Gastrocnemius medialis (tissue), 4 donors: ENCODE measurements at regions not wholly inside any gene's neighbourhood (a gene's known extent, or its start where the extent isn't known, plus 50 kb on each side); places are given as distances from the start of the nearest gene placed in this dataset.

Experiments used
- ATAC-seq, 2 donors: fragments of 150-250 bp; one replicate each; pipeline ENCODE4 v1.9.1; 2016
- DNase-seq, 2 donors: peaks; one replicate each; pipeline ENCODE4 v3.0.0-alpha.2; 2019
- H3K27ac ChIP-seq, 4 donors: fragments of 200-600 bp; sonication (generic); 1 replicate in 1 of 4; 2 replicates in 3 of 4; pipeline ENCODE4 v1.5.1; 2016 to 2018; ENCODE audit warnings: mild to moderate bottlenecking in 2 of 4, moderate library complexity in 1 of 4
- H3K27me3 ChIP-seq, 3 donors: fragments of 200-600 bp; sonication (generic) in 2 of 3; 1 replicate in 1 of 3; 2 replicates in 2 of 3; pipeline versions ENCODE4 v1.5.1 to v1.6.0; 2016 to 2019; ENCODE audit warnings: mild to moderate bottlenecking in 1 of 3, moderate library complexity in 1 of 3
- H3K36me3 ChIP-seq, 2 donors: fragments of 200-600 bp; sonication (generic) in 1 of 2; one replicate each; pipeline ENCODE4 v1.5.1; 2017 to 2018
- H3K4me1 ChIP-seq, 2 donors: fragments of 200-600 bp; sonication (generic) in 1 of 2; one replicate each; pipeline ENCODE4 v1.5.1; 2016 to 2017; ENCODE audit warnings: mild to moderate bottlenecking in 2 of 2
- H3K4me3 ChIP-seq, 4 donors: fragments of 200-600 bp; sonication (generic) in 3 of 4; 1 replicate in 1 of 4; 2 replicates in 3 of 4; pipeline ENCODE4 v1.5.1; 2016 to 2019; ENCODE audit warnings: mild to moderate bottlenecking in 2 of 4
- H3K9me3 ChIP-seq, 3 donors: fragments of 200-600 bp; sonication (generic) in 2 of 3; 1 replicate in 1 of 3; 2 replicates in 2 of 3; pipeline ENCODE4 v1.5.1; 2016 to 2019
- CTCF ChIP-seq, 5 experiments: fragments of 450-650 bp in 3 of 5; fragments of 200-600 bp in 2 of 5; sonication (generic) in 2 of 5; IDR thresholded peaks in 4 of 5; conservative IDR thresholded peaks in 1 of 5; 1 replicate in 4 of 5; 2 replicates in 1 of 5; pipeline ENCODE4 v1.5.1; 2016 to 2019; ENCODE audit warnings: antibody characterized with exemption in 5 of 5, mild to moderate bottlenecking in 3 of 5, moderate library complexity in 3 of 5
- POLR2A ChIP-seq, 2 donors: fragments of 450-650 bp; IDR thresholded peaks; one replicate each; pipeline ENCODE4 v1.6.1; 2017; ENCODE audit warnings: antibody characterized with exemption in 2 of 2, mild to moderate bottlenecking in 2 of 2, moderate library complexity in 2 of 2
- in situ Hi-C, 4 donors: fragments of 200-750 bp; cut with MboI; loops; one replicate each; pipeline versions ENCODE4 v1.15.0 to v1.8.0; 2017; ENCODE audit warnings: low sequenced_read_pairs in 4 of 4
- intact Hi-C: fragments of 100-400 bp; cut with DNase I; formaldehyde crosslinking; loops from one replicate; pipeline ENCODE4 v1.15.1; 2023; ENCODE audit warnings: low total_unique reads

- in situ Hi-C loops, result no loop called here
- no peak for ATAC-seq
- Histone ChIP-seq H3K4me1 (no peaks in the 10 kb centered on the region), H3K4me3 (no peak overlapping the region), H3K27ac (no peak overlapping the region), H3K36me3 (no peaks in the 10 kb centered on the region), H3K27me3 (no peaks in the 10 kb centered on the region), H3K9me3 (no peaks in the 10 kb centered on the region)
- intact Hi-C loops, result no loop called here
- no peak for TF ChIP-seq POLR2A (IDR thresholded peaks at IDR 0.05)
- DNase-seq, result no peak
Observed at GRCh38 chr11:36874291-36874690, 276.3 kb upstream of the RAG2 start.

GRCh38 chr11:36870361-36870760 lies 272.3 kb upstream of the RAG2 start:
- Histone ChIP-seq H3K9me3 (no peaks in the 10 kb centered on the region), H3K27me3 (no peaks in the 10 kb centered on the region), H3K36me3 (no peaks in the 10 kb centered on the region), H3K4me1 (no peaks in the 10 kb centered on the region), H3K27ac (no peak overlapping the region), H3K4me3 (no peak overlapping the region)
- TF ChIP-seq POLR2A (IDR thresholded peaks at IDR 0.05) (no peak), CTCF (IDR thresholded peaks at IDR 0.05 in 4 of 5, conservative IDR thresholded peaks at IDR 0.05 in 1 of 5) (no peak)
- ATAC-seq (no peak), DNase-seq (no peak)
- in situ Hi-C loops (no loop called here), intact Hi-C loops (no loop called here)

- Histone ChIP-seq H3K9me3 (no peaks in the 10 kb centered on the region), H3K4me1 (no peaks in the 10 kb centered on the region), H3K27ac (no peak overlapping the region), H3K27me3 (no peaks in the 10 kb centered on the region), H3K36me3 (no peaks in the 10 kb centered on the region), H3K4me3 (no peak overlapping the region)
- intact Hi-C loops (no loop called here), in situ Hi-C loops (no loop called here)
- TF ChIP-seq CTCF (IDR thresholded peaks at IDR 0.05 in 4 of 5, conservative IDR thresholded peaks at IDR 0.05 in 1 of 5), result no peak
- no peak for TF ChIP-seq POLR2A (IDR thresholded peaks at IDR 0.05)
- DNase-seq (no peak), ATAC-seq (no peak)
Observed at GRCh38 chr11:36868380-36868779, 270.3 kb upstream of the RAG2 start.

- DNase-seq, result no peak
- no peak overlapping the region for H3K4me3 ChIP-seq
- TF ChIP-seq POLR2A (IDR thresholded peaks at IDR 0.05), result no peak
- TF ChIP-seq CTCF (IDR thresholded peaks at IDR 0.05 in 4 of 5, conservative IDR thresholded peaks at IDR 0.05 in 1 of 5), result no peak
- H3K9me3 ChIP-seq, result no peaks in the 10 kb centered on the region
- H3K27ac ChIP-seq, result no peak overlapping the region
- no peak for ATAC-seq
- no peaks in the 10 kb centered on the region for H3K4me1 ChIP-seq
- intact Hi-C loops, result no loop called here
- no peaks in the 10 kb centered on the region for H3K36me3 ChIP-seq
- in situ Hi-C loops, result no loop called here
- no peaks in the 10 kb centered on the region for H3K27me3 ChIP-seq
Observed at GRCh38 chr11:36865846-36866245, 267.8 kb upstream of the RAG2 start.

- no peak for DNase-seq
- Histone ChIP-seq H3K4me3 (no peak overlapping the region), H3K9me3 (no peaks in the 10 kb centered on the region), H3K4me1 (no peaks in the 10 kb centered on the region), H3K36me3 (no peaks in the 10 kb centered on the region), H3K27me3 (no peaks in the 10 kb centered on the region), H3K27ac (no peak overlapping the region)
- no peak for TF ChIP-seq CTCF (IDR thresholded peaks at IDR 0.05 in 4 of 5, conservative IDR thresholded peaks at IDR 0.05 in 1 of 5)
- TF ChIP-seq POLR2A (IDR thresholded peaks at IDR 0.05), result no peak
- intact Hi-C loops (no loop called here), in situ Hi-C loops (no loop called here)
- ATAC-seq, result no peak
Observed at GRCh38 chr11:36854875-36855274, 256.8 kb upstream of the RAG2 start.
